NOMO-1 treated with dmso at 0.1 percent for 144 hours (cell line): ENCODE measurements at regions not wholly inside any gene's neighbourhood (a gene's known extent, or its start where the extent isn't known, plus 50 kb on each side); places are given as distances from the start of the nearest gene placed in this dataset.
"Not testable (repeated sequence)": the region's sequence is repeated elsewhere in the genome, so short reads cannot be mapped to it uniquely, and the experiment has no call there.

Experiments used
- DNase-seq: peaks from one replicate; lab custom pipeline; 2025; ENCODE audit not compliant: unreplicated experiment; lab: John Stamatoyannopoulos, UW

GRCh38 chr6:94902974-94903628, 674.2 kb upstream of the MANEA start:
- no peak for DNase-seq

GRCh38 chr6:94899191-94899590, 678.1 kb upstream of the MANEA start:
- no peak for DNase-seq

DNA sequence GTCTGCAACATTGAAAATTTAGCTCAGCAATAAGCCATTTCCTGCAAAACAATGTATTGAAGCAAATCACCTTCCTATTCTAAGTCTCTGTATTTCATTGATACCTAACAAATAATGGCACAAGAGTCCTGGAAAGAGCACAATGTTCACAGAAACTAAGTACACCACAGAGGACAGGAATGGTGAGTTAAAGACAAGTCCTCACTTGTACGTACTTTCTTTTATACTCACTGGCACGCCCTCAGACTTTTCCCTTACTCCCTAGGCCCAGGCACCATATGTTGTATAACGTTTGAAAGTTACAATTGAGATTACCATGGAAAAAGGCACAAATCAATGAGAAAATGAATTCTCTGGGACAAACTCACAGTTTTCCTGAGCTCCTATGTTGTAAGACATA, 683.0 kb upstream of the MANEA start:
- no peak for DNase-seq

GRCh38 chr6:94893327-94893726, 684.0 kb upstream of the MANEA start:
- DNase-seq, result no peak

- DNase-seq, result not testable (repeated sequence)
These were observed 703.5 kb upstream of the MANEA start for GRCh38 chr6:94873819-94874218.

GRCh38 chr6:94862112-94862511, 715.2 kb upstream of the MANEA start:
- no peak for DNase-seq

DNA sequence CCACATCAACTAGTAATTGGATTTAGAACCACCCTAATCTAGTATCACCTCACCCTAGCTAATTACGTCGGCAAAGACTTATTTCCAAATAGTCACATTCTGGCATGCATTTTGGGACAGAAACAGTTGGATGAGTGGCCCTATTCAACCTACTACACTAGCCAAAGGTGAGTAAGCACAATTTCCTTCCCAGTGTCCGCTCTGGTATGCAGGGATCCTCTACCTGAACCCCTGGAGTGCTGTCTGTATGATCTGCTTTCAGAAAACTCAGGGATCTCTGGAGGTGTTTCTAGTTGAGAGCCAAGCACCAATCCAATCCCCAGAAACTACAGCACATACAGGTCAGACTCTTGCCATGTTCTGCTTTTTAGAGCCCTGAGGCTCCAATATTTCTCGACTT, 717.4 kb upstream of the MANEA start:
- no peak for DNase-seq

DNA sequence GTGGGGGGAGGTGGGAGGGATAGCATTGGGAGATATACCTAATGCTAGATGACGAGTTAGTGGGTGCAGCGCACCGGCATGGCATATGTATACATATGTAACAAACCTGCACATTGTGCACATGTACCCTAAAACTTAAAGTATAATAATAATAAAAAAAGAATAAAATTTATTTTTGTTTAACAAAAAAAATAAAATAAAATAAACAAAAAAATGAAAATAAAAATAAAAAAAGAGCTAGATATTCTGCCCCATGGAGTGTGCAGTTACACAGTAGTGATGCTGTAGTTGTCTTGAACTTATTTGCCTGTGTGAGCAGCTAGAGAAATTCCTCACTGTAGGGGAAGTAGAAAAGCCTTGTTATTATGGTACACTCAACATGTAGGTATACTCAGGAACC, 720.3 kb upstream of the MANEA start:
- DNase-seq, result not testable (repeated sequence)

DNA sequence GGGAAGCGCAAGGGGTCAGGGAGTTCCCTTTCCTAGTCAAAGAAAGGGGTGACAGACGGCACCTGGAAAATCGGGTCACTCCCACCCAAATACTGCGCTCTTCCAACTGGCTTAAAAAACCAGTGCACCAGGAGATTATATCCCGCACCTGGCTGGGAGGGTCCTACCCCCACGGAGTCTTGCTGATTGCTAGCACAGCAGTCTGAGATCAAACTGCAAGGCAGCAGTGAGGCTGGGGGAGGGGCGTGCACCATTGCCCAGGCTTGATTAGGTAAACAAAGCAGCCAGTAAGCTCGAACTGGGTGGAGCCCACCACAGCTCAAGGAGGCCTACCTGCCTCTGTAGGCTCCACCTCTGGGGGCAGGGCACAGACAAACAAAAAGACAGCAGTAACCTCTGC, 726.0 kb upstream of the MANEA start:
- not testable (repeated sequence) for DNase-seq

GRCh38 chr6:94845742-94846141, 731.6 kb upstream of the MANEA start:
- no peak for DNase-seq

- no peak for DNase-seq
These were observed 742.1 kb upstream of the MANEA start for GRCh38 chr6:94835264-94835663.

GRCh38 chr6:94813806-94814205, 763.5 kb upstream of the MANEA start:
- no peak for DNase-seq

DNA sequence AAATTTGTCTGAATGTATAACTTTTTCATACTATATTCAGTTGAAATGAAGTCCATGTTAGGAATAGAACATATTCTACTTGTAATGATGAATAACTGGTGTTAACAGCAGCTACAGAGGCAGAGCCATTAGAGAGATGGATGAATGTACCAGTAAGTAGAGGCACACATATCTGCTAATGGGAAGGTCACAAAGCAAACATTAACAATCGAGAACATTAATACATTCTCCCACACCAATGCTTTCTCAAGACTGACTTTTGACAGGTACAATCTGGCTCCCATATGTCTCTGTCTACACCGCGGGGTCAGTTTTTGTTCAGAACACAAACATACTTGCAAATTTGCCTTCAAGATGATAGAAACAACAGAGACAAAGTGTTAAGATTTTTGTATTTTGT, 776.0 kb upstream of the MANEA start:
- DNase-seq, result no peak

DNA sequence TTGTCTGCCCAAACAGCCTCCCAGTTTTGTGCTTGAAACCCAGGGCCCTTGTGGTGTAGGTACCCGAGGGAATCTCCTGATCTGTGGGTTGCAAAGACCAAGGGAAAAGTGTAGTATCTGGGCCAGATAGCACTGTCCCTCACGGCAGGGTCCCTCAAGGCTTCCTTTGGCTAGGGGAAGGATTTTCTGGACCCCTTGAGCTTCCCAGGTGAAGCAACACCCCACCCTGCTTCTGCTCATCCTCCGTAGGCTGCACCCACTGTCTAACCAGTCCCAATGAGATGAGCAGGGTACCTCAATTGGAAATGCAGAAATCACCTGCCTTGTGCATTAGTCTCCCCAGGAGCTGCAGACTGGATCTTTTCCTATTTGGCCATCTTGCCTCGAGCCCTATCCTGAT, 791.8 kb upstream of the MANEA start:
- DNase-seq, result no peak

DNA sequence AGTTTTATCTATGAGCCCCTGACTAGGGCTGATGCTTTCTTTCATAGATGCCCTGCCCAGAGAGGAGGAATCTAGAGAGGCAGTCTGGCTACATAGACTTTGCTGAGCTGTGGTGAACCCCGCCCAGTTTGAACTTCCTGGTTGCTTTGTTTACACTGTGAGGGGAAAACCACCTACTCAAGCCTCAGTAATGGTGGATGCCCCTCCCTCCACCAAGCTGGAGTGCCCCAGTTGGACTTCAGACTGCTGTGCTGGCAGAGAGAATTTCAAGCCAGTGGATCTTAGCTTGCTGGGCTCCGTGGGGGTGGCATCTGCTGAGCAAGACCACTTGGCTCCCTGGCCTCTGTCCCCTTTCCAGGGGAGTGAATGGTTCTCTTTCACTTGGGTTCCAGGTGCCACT, 792.3 kb upstream of the MANEA start:
- not testable (repeated sequence) for DNase-seq

GRCh38 chr6:94769197-94769596, 808.1 kb upstream of the MANEA start:
- no peak for DNase-seq

DNA sequence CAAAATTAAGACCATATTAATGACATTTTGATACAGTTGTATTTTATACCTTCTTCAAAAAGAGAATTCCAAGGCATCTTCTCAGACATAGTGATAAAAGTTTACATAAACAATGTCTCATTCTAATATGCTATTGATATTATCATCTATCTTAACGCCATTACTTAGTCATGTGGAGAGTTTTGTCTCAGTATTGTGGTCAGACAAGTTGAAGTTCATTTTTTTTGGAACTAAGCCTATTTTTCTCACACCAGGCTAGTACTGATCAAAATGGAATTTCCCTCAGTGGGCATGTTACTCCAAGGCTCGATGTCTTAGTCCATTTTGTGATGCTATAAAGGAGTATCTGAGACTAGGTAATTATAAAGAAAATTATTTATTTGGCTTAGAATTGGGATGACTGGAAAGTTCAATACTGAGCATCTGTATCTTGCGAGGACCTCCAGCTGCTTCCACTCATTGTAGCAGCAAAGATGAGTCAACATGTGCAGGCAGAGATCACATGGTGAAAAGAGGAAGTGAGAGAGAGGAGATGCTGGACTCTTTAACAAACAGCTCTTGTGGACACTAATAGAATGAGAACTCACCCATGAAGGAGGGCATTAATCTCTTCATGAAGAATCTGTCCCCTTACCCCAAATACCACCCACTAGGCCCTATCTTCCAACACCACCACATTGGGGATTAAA, 825.5 kb upstream of the MANEA start:
- DNase-seq, result peak; percentile 0

GRCh38 chr6:94736236-94736635, 841.1 kb upstream of the MANEA start:
- DNase-seq, result no peak

- DNase-seq, result no peak
These were observed 842.1 kb upstream of the MANEA start for GRCh38 chr6:94735270-94735669.

- no peak for DNase-seq
These were observed 842.6 kb upstream of the MANEA start for GRCh38 chr6:94734751-94735150.

DNA sequence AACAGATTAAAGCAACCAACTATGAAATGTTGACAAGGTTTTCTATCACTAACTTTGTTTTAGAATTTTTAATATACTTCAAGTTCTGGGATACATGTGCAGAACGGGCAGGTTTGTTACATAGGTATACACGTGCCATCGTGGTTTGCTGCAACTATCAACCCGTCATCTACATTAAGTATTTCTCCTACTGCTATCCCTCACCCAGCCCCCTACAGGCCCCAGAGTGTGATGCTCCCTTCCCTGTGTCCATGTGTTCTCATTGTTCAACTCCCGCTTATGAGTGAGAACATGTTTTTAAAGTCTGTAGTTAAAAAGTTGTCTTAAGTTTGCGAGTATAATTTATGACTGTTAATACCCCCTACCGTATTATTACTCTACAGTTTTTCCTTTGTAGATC, 844.3 kb upstream of the MANEA start:
- DNase-seq, result no peak

DNA sequence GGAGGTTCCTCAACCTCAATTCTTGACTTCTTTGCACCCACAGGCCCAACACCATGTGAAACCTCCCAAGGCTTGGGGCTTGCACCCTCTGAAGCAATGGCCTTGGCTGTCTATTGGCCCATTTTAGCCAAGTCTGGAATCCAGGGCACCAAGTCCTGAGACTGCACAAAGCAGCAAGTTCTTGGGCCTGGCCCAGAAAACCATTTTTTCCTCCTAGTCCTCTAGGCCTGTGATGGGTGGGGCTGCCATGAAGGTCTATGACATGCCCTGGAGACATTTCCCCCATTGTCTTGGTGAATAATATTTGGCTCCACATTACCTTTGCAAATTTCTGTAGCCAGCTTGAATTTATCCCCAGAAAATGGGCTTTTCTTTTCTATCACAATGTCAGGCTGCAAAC, 849.6 kb upstream of the MANEA start:
- DNase-seq, result no peak

- no peak for DNase-seq
These were observed 855.9 kb upstream of the MANEA start for GRCh38 chr6:94721459-94721858.
